ENCODE measurements at regions not wholly inside any gene's neighbourhood (a gene's known extent, or its start where the extent isn't known, plus 50 kb on each side); places are given as distances from the start of the nearest gene placed in this dataset.

- CTCF ChIA-PET, result no interaction called here
- Histone ChIP-seq H3K36me3 (ENCODE audit: control insufficient read depth, insufficient read depth, low read length) (no peaks in the 10 kb centered on the region), H3K4me3 (ENCODE audit: low read depth, low read length) (no peak overlapping the region), H3K27me3 (ENCODE audit: control insufficient read depth, insufficient read depth, low read length) (no peaks in the 10 kb centered on the region)
- POLR2A ChIA-PET, result no interaction called here
- no peak for DNase-seq (ENCODE audit: low read depth)
- TF ChIP-seq, protein P1, sequence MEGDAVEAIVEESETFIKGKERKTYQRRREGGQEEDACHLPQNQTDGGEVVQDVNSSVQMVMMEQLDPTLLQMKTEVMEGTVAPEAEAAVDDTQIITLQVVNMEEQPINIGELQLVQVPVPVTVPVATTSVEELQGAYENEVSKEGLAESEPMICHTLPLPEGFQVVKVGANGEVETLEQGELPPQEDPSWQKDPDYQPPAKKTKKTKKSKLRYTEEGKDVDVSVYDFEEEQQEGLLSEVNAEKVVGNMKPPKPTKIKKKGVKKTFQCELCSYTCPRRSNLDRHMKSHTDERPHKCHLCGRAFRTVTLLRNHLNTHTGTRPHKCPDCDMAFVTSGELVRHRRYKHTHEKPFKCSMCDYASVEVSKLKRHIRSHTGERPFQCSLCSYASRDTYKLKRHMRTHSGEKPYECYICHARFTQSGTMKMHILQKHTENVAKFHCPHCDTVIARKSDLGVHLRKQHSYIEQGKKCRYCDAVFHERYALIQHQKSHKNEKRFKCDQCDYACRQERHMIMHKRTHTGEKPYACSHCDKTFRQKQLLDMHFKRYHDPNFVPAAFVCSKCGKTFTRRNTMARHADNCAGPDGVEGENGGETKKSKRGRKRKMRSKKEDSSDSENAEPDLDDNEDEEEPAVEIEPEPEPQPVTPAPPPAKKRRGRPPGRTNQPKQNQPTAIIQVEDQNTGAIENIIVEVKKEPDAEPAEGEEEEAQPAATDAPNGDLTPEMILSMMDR (IDR thresholded peaks at IDR 0.05; ENCODE audit: insufficient read depth, low read depth, low read length), result no peak
These were observed 311.9 kb downstream of the IRX2 start for GRCh38 chr5:2439608-2440007.

- Histone ChIP-seq H3K27me3 (ENCODE audit: control insufficient read depth, insufficient read depth, low read length) (no peaks in the 10 kb centered on the region), H3K36me3 (ENCODE audit: control insufficient read depth, insufficient read depth, low read length) (no peaks in the 10 kb centered on the region), H3K4me3 (ENCODE audit: low read depth, low read length) (no peak overlapping the region)
- POLR2A ChIA-PET, result no interaction called here
- CTCF ChIA-PET, result no interaction called here
- DNase-seq (ENCODE audit: low read depth), result no peak
- TF ChIP-seq, protein P1 (IDR thresholded peaks at IDR 0.05; ENCODE audit: insufficient read depth, low read depth, low read length), result no peak
These were observed 318.4 kb downstream of the IRX2 start for GRCh38 chr5:2433086-2433485.

DNA sequence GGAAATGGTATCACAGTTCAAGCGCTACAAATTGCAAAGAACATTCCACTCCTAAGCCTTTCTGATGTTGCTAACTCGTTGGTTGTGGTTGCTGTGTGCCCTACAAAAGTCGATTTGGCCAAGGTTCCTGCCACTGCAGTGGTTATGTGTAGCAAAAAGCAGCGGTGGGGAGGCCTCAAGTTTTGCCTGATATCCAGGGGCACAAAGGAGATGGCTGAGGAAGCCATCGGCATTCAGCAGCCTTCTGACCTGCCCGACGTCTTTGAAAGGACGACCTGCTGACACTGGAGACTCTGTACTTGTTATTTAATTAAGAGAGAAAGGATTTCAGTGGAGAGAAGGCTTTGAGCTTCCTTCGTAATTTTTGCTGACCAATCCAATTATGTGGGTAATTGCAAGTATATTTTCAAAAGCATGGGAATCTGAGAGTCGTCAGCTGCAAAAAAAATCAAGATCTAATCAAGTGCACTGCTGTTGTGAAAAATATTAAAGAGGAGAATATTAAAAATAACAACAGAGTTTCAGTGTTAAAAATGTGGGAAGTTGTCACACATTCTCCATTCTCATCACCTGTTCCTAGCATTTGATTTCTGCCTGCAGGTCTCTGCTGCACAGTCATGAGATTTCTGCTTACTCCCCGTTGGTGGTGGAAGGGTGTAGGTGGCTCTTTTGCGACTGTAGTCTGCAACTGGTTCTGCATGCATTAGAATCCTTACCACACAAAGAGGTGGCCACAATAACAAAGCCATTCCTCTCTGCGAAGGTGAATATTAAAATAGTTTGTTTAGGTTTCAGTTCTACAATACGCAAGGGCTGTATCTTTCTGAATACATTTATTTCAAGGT lies 319.2 kb downstream of the IRX2 start:
- Histone ChIP-seq H3K27me3 (ENCODE audit: control insufficient read depth, insufficient read depth, low read length) (no peaks in the 10 kb centered on the region), H3K36me3 (ENCODE audit: control insufficient read depth, insufficient read depth, low read length) (no peaks in the 10 kb centered on the region), H3K4me3 (ENCODE audit: low read depth, low read length) (no peak overlapping the region)
- ChIA-PET POLR2A (no interaction called here), CTCF (no interaction called here)
- DNase-seq (ENCODE audit: low read depth), result no peak
- TF ChIP-seq, protein P1 (IDR thresholded peaks at IDR 0.05; ENCODE audit: insufficient read depth, low read depth, low read length), result no peak

DNA sequence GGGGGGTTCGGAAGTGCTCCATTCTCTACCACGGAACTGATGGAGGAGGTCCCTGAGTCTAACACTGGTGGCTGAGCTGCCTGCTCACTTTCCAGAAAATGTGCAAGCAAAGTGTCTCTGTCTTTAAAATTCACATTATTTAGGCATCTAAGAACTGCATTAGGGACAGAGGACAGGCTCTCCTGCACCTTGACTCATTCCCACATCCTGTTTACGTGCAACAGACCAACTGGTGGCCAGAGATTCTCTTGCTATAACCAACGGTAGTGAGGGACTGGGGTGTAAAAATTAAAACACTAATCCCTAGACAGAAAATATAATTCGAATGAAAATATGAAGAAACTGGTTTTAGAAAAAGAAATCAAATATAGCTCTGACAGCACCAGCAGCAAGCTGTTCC lies 320.9 kb downstream of the IRX2 start:
- POLR2A ChIA-PET, result no interaction called here
- no peak for DNase-seq (ENCODE audit: low read depth)
- CTCF ChIA-PET, result no interaction called here
- TF ChIP-seq, protein P1 (IDR thresholded peaks at IDR 0.05; ENCODE audit: insufficient read depth, low read depth, low read length), result no peak
- H3K27me3 ChIP-seq (ENCODE audit: control insufficient read depth, insufficient read depth, low read length), result no peaks in the 10 kb centered on the region
- H3K36me3 ChIP-seq (ENCODE audit: control insufficient read depth, insufficient read depth, low read length), result no peaks in the 10 kb centered on the region
- H3K4me3 ChIP-seq (ENCODE audit: low read depth, low read length), result no peak overlapping the region

GRCh38 chr5:2427983-2428382 lies 323.5 kb downstream of the IRX2 start:
- Histone ChIP-seq H3K36me3 (ENCODE audit: control insufficient read depth, insufficient read depth, low read length) (no peaks in the 10 kb centered on the region), H3K27me3 (ENCODE audit: control insufficient read depth, insufficient read depth, low read length) (no peaks in the 10 kb centered on the region), H3K4me3 (ENCODE audit: low read depth, low read length) (no peak overlapping the region)
- DNase-seq (ENCODE audit: low read depth), result no peak
- ChIA-PET CTCF (no interaction called here), POLR2A (no interaction called here)
- TF ChIP-seq, protein P1 (IDR thresholded peaks at IDR 0.05; ENCODE audit: insufficient read depth, low read depth, low read length), result no peak

Data from BJ (cell line).